NCI-H2107 (cell line): ENCODE measurements at regions not wholly inside any gene's neighbourhood (a gene's known extent, or its start where the extent isn't known, plus 50 kb on each side); places are given as distances from the start of the nearest gene placed in this dataset.
"Not testable (repeated sequence)": the region's sequence is repeated elsewhere in the genome, so short reads cannot be mapped to it uniquely, and the experiment has no call there.

Experiments
- DNase-seq: peaks from one replicate; lab custom pipeline; 2025; lab: John Stamatoyannopoulos, UW

GRCh38 chr2:118464546-118465265, 376.4 kb downstream of the INSIG2 start:
- no peak for DNase-seq

- no peak for DNase-seq
Measured at GRCh38 chr2:118464046-118464445, 375.8 kb downstream of the INSIG2 start.

GRCh38 chr2:118460425-118460824, 372.2 kb downstream of the INSIG2 start:
- no peak for DNase-seq

GRCh38 chr2:118459426-118459825, 371.2 kb downstream of the INSIG2 start:
- no peak for DNase-seq

GRCh38 chr2:118457951-118458350, 369.7 kb downstream of the INSIG2 start:
- no peak for DNase-seq

- no peak for DNase-seq
Measured at GRCh38 chr2:118449401-118449800, 361.1 kb downstream of the INSIG2 start.

GRCh38 chr2:118443596-118443995, 355.3 kb downstream of the INSIG2 start:
- DNase-seq: no peak

- no peak for DNase-seq
Measured at GRCh38 chr2:118442996-118443553, 354.8 kb downstream of the INSIG2 start.

GRCh38 chr2:118442046-118442445, 353.8 kb downstream of the INSIG2 start:
- DNase-seq: no peak

GRCh38 chr2:118440404-118441098, 352.3 kb downstream of the INSIG2 start:
- no peak for DNase-seq

GRCh38 chr2:118437501-118437900, 349.2 kb downstream of the INSIG2 start:
- no peak for DNase-seq

- no peak for DNase-seq
Measured at GRCh38 chr2:118431997-118432396, 343.7 kb downstream of the INSIG2 start.

GRCh38 chr2:118431586-118431985, 343.3 kb downstream of the INSIG2 start:
- DNase-seq: no peak

- DNase-seq: no peak
Measured at GRCh38 chr2:118431165-118431517, 342.9 kb downstream of the INSIG2 start.

- no peak for DNase-seq
Measured at GRCh38 chr2:118430510-118431164, 342.4 kb downstream of the INSIG2 start.

GRCh38 chr2:118425191-118425590, 336.9 kb downstream of the INSIG2 start:
- DNase-seq: no peak

- DNase-seq: no peak
Measured at GRCh38 chr2:118423776-118424175, 335.5 kb downstream of the INSIG2 start.

GRCh38 chr2:118421648-118422047, 333.4 kb downstream of the INSIG2 start:
- no peak for DNase-seq

GRCh38 chr2:118417406-118418120, 329.3 kb downstream of the INSIG2 start:
- no peak for DNase-seq

- DNase-seq: not testable (repeated sequence)
Measured at GRCh38 chr2:118415186-118415585, 326.9 kb downstream of the INSIG2 start.

GRCh38 chr2:118403658-118404451, 315.6 kb downstream of the INSIG2 start:
- DNase-seq: no peak
